Stomach (tissue), 8 donors: ENCODE measurements at regions not wholly inside any gene's neighbourhood (a gene's known extent, or its start where the extent isn't known, plus 50 kb on each side); places are given as distances from the start of the nearest gene placed in this dataset.
"Not testable (repeated sequence)": the region's sequence is repeated elsewhere in the genome, so short reads cannot be mapped to it uniquely, and the experiment has no call there.

Experiments used
- DNase-seq, 2 donors: peaks; one replicate each; pipeline versions ENCODE4 v3.0.0 to v3.0.0-alpha.2; 2013 to 2019
- H3K27ac ChIP-seq, 5 donors: fragments of 200-600 bp in 4 of 5; sonication (generic) in 4 of 5; one replicate each; pipeline ENCODE4 v1.5.1; 2013 to 2019; ENCODE audit warnings: mild to moderate bottlenecking in 1 of 5, moderate library complexity in 1 of 5
- H3K27me3 ChIP-seq, 3 donors: fragments of 200-600 bp; sonication (generic); one replicate each; pipeline ENCODE4 v1.5.1; 2017 to 2019; ENCODE audit warnings: mixed run types in 1 of 3
- H3K36me3 ChIP-seq, 4 donors: fragments of 200-600 bp; sonication (generic); 1 replicate in 3 of 4; 2 replicates in 1 of 4; pipeline ENCODE4 v1.5.1; 2016 to 2019
- H3K4me1 ChIP-seq, 4 donors: fragments of 200-600 bp; sonication (generic); one replicate each; pipeline ENCODE4 v1.5.1; 2016 to 2019
- H3K4me3 ChIP-seq, 4 donors: fragments of 200-600 bp; sonication (generic) in 3 of 4; one replicate each; pipeline ENCODE4 v1.5.1; 2016 to 2019; ENCODE audit warnings: mild to moderate bottlenecking in 1 of 4
- H3K9me3 ChIP-seq, 4 donors: fragments of 200-600 bp; sonication (generic); one replicate each; pipeline ENCODE4 v1.5.1; 2016 to 2019
- CTCF ChIP-seq, 7 experiments: fragments of 450-650 bp in 4 of 7; fragments of 200-600 bp in 3 of 7; sonication (generic) in 3 of 7; IDR thresholded peaks; one replicate each; pipeline ENCODE4 v1.5.1; 2016 to 2019; ENCODE audit warnings: antibody characterized with exemption in 7 of 7, control low read depth in 2 of 7, mild to moderate bottlenecking in 1 of 7
- EP300 ChIP-seq: sonication (generic); formaldehyde crosslinking; IDR thresholded peaks from one replicate; pipeline ENCODE4 v1.6.1; 2017; ENCODE audit warnings: antibody characterized with exemption
- POLR2A ChIP-seq, 4 donors: fragments of 450-650 bp; IDR thresholded peaks; one replicate each; pipeline ENCODE4 v1.6.1; 2016; ENCODE audit warnings: antibody characterized with exemption in 4 of 4, control low read depth in 2 of 4, mild to moderate bottlenecking in 1 of 4, moderate library complexity in 1 of 4
- POLR2AphosphoS5 ChIP-seq, 3 donors: sonication (generic); formaldehyde crosslinking; IDR thresholded peaks; one replicate each; pipeline ENCODE4 v1.6.1; 2016; ENCODE audit warnings: antibody characterized with exemption in 3 of 3
- WGBS, 5 donors: extraction: QIAGEN DNeasy Blood & Tissue Kit in 3 of 5; methylation state at CpG; one replicate each; pipeline versions ENCODE4 v1.1.5 to v1.1.7; 2013 to 2018; 5-methylcytosine and 5-hydroxymethylcytosine counted together
- intact Hi-C: fragments of 100-400 bp; cut with DNase I; formaldehyde crosslinking; loops from one replicate; pipeline ENCODE4 v1.15.1; 2023; ENCODE audit warnings: low total_unique reads
- donor health status: healthy with polysubstance abuse.
- donor health status: Bipolar disorder and iron deficiency.
- donor health status: healthy.

- no peak for TF ChIP-seq CTCF (IDR thresholded peaks at IDR 0.05)
- no peak for TF ChIP-seq POLR2AphosphoS5 (IDR thresholded peaks at IDR 0.05)
- TF ChIP-seq POLR2A (IDR thresholded peaks at IDR 0.05), result no peak
- TF ChIP-seq EP300, result no peak
- Histone ChIP-seq H3K27ac (no peak overlapping the region), H3K4me3 (no peak overlapping the region), H3K9me3 (peaks cover 0 to 19% (median 9%) of the 10 kb centered on the region in 4 donors), H3K27me3 (no peaks in the 10 kb centered on the region), H3K4me1 (no peaks in the 10 kb centered on the region), H3K36me3 (no peaks in the 10 kb centered on the region)
- 70 to 80% (median 79%) methylated on average over 1 of the region's 1 CpG for WGBS, 5 donors
- no peak for DNase-seq
- intact Hi-C loops, result no loop called here
Observed at GRCh38 chr4:173731257-173731656, 201.2 kb upstream of the HAND2 start.

- intact Hi-C loops, result no loop called here
- H3K4me1 ChIP-seq, result no peaks in the 10 kb centered on the region
- H3K27ac ChIP-seq, result no peak overlapping the region
- 65 to 100% (median 94%) methylated on average over 1 of the region's 1 CpG for WGBS, 5 donors
- peaks cover 0 to 23% (median 17%) of the 10 kb centered on the region in 4 donors for H3K9me3 ChIP-seq
- no peak overlapping the region for H3K4me3 ChIP-seq
- no peak for DNase-seq
- TF ChIP-seq POLR2AphosphoS5 (IDR thresholded peaks at IDR 0.05) (no peak), CTCF (IDR thresholded peaks at IDR 0.05) (no peak), EP300 (no peak), POLR2A (IDR thresholded peaks at IDR 0.05) (no peak)
- no peaks in the 10 kb centered on the region for H3K36me3 ChIP-seq
- no peaks in the 10 kb centered on the region for H3K27me3 ChIP-seq
Observed at GRCh38 chr4:173722075-173722474, 192.0 kb upstream of the HAND2 start.

- 53 to 79% (median 77%) methylated on average over 1 of the region's 1 CpG for whole genome bisulfite sequencing, 5 donors
Observed at GRCh38 chr4:173718504-173718903, 188.5 kb upstream of the HAND2 start.

GRCh38 chr4:173717581-173717980 is 187.6 kb upstream of the HAND2 start:
- no peak for DNase-seq
- Histone ChIP-seq H3K9me3 (peaks cover 0 to 23% (median 17%) of the 10 kb centered on the region in 4 donors), H3K27ac (no peak overlapping the region), H3K36me3 (no peaks in the 10 kb centered on the region), H3K4me1 (no peaks in the 10 kb centered on the region), H3K27me3 (no peaks in the 10 kb centered on the region), H3K4me3 (no peak overlapping the region)
- intact Hi-C loops, result no loop called here
- TF ChIP-seq CTCF (IDR thresholded peaks at IDR 0.05) (no peak), POLR2AphosphoS5 (IDR thresholded peaks at IDR 0.05) (no peak), POLR2A (IDR thresholded peaks at IDR 0.05) (no peak), EP300 (no peak)
- WGBS, 5 donors, result 83 to 94% (median 89%) methylated on average over 9 to 10 of the region's 10 CpGs

More at GRCh38 chr4:173718504-173718903, 188.5 kb upstream of the HAND2 start:
- H3K27me3 ChIP-seq, H3K27ac ChIP-seq, DNase-seq, H3K36me3 ChIP-seq, intact Hi-C loops, H3K4me3 ChIP-seq, H3K4me1 ChIP-seq: not testable (repeated sequence)
- H3K9me3 ChIP-seq, result peaks cover 0 to 23% (median 17%) of the 10 kb centered on the region in 4 donors

GRCh38 chr4:173714456-173714855 is 184.4 kb upstream of the HAND2 start:
- Histone ChIP-seq H3K27me3 (no peaks in the 10 kb centered on the region), H3K27ac (no peak overlapping the region), H3K4me3 (no peak overlapping the region), H3K36me3 (no peaks in the 10 kb centered on the region), H3K9me3 (peaks cover 0 to 22% (median 17%) of the 10 kb centered on the region in 4 donors), H3K4me1 (no peaks in the 10 kb centered on the region)
- intact Hi-C loops, result no loop called here
- 60 to 82% (median 71%) methylated on average over 5 of the region's 5 CpGs for WGBS, 5 donors
- no peak for DNase-seq
- TF ChIP-seq EP300 (no peak), POLR2AphosphoS5 (IDR thresholded peaks at IDR 0.05) (no peak), POLR2A (IDR thresholded peaks at IDR 0.05) (no peak), CTCF (IDR thresholded peaks at IDR 0.05) (no peak)
